GM23338 (cell line): ENCODE measurements at regions not wholly inside any gene's neighbourhood (a gene's known extent, or its start where the extent isn't known, plus 50 kb on each side); places are given as distances from the start of the nearest gene placed in this dataset.

Experiments
- CREB1 ChIP-seq: fragments of 250-450 bp; sonication (Bioruptor Pico); IDR thresholded peaks from 2 replicates; pipeline ENCODE4 v1.5.0; 2020; ENCODE audit warnings: low read depth, mild to moderate bottlenecking, moderate library complexity
- CTCF ChIP-seq, 2 experiments: fragments of 200-600 bp in 1 of 2; sonication (generic) in 1 of 2; conservative IDR thresholded peaks; 2 replicates each; pipeline versions ENCODE4 v1.5.1 to v1.6.1; 2016 to 2017; ENCODE audit warnings: antibody characterized with exemption in 2 of 2, low read depth in 2 of 2, mild to moderate bottlenecking in 2 of 2, moderate library complexity in 1 of 2
- EZH2 ChIP-seq: fragments of 200-600 bp; sonication (generic); IDR thresholded peaks from one replicate; pipeline ENCODE4 v1.8.0; 2017; ENCODE audit warnings: antibody characterized with exemption, mild to moderate bottlenecking, low read depth; ENCODE audit not compliant: unreplicated experiment
- EZH2phosphoT487 ChIP-seq: fragments of 200-600 bp; sonication (generic); IDR thresholded peaks from one replicate; pipeline ENCODE4 v1.8.1; 2018; ENCODE audit warnings: antibody characterized with exemption; ENCODE audit not compliant: unreplicated experiment
- JUNB ChIP-seq: IDR thresholded peaks from one replicate; pipeline ENCODE4 v1.6.1; 2016; ENCODE audit warnings: antibody characterized with exemption; ENCODE audit not compliant: unreplicated experiment
- POLR2AphosphoS5 ChIP-seq: IDR thresholded peaks from 2 replicates; pipeline ENCODE4 v1.6.1; 2016; ENCODE audit warnings: antibody characterized with exemption, low read depth
- REST ChIP-seq: IDR thresholded peaks from one replicate; pipeline ENCODE4 v1.6.1; 2018; ENCODE audit warnings: antibody characterized with exemption; ENCODE audit not compliant: unreplicated experiment
- ZNF114 ChIP-seq: fragments of 250-450 bp; sonication (Bioruptor Pico); IDR thresholded peaks from 2 replicates; pipeline ENCODE4 v1.5.0; 2020; ENCODE audit warnings: mild to moderate bottlenecking, moderate library complexity

- TF ChIP-seq JUNB: no peak
- no peak for TF ChIP-seq CTCF (conservative IDR thresholded peaks at IDR 0.05; ENCODE audit: low read depth in 2 of 2)
- TF ChIP-seq EZH2: no peak
- TF ChIP-seq REST: no peak
- no peak for TF ChIP-seq POLR2AphosphoS5
- TF ChIP-seq CREB1: no peak
- no peak for TF ChIP-seq ZNF114
- no peak for TF ChIP-seq EZH2phosphoT487
These were observed 231.8 kb downstream of the DRD1 start for GRCh38 chr5:175211956-175212756.
